Left ventricle myocardium inferior (tissue), 1 donor: ENCODE measurements at regions not wholly inside any gene's neighbourhood (a gene's known extent, or its start where the extent isn't known, plus 50 kb on each side); places are given as distances from the start of the nearest gene placed in this dataset.
"Not testable (repeated sequence)": the region's sequence is repeated elsewhere in the genome, so short reads cannot be mapped to it uniquely, and the experiment has no call there.

Source experiments
- DNase-seq: peaks from one replicate; pipeline ENCODE4 v3.0.0-alpha.2; 2020
- H3K27ac ChIP-seq: fragments of 200-600 bp; replicated peaks from 2 replicates; pipeline ENCODE4 v1.8.0; 2021
- H3K27me3 ChIP-seq: fragments of 200-600 bp; 2 replicates; pipeline ENCODE4 v1.8.0; 2021; ENCODE audit warnings: low read depth
- H3K36me3 ChIP-seq: fragments of 200-600 bp; 2 replicates; pipeline ENCODE4 v1.8.0; 2021
- H3K4me1 ChIP-seq: fragments of 200-600 bp; 2 replicates; pipeline ENCODE4 v1.8.0; 2021
- H3K4me3 ChIP-seq: fragments of 200-600 bp; 2 replicates; pipeline ENCODE4 v1.8.0; 2021; ENCODE audit warnings: mild to moderate bottlenecking, moderate library complexity
- H3K9me3 ChIP-seq: fragments of 200-600 bp; replicated peaks from 2 replicates; pipeline ENCODE4 v1.8.0; 2021
- intact Hi-C: fragments of 100-400 bp; cut with micrococcal nuclease; formaldehyde crosslinking; loops from one replicate; pipeline ENCODE4 v1.11.0; 2022
- TF ChIP-seq, protein P1 (sequence below): fragments of 200-600 bp; IDR thresholded peaks from 2 replicates; pipeline ENCODE4 v1.8.0; 2021; ENCODE audit warnings: antibody characterized with exemption, mild to moderate bottlenecking, borderline replicate concordance
- donor health status: DM: no; HTN: yes; CAD: no; lungs with severe emphysema.

DNA sequence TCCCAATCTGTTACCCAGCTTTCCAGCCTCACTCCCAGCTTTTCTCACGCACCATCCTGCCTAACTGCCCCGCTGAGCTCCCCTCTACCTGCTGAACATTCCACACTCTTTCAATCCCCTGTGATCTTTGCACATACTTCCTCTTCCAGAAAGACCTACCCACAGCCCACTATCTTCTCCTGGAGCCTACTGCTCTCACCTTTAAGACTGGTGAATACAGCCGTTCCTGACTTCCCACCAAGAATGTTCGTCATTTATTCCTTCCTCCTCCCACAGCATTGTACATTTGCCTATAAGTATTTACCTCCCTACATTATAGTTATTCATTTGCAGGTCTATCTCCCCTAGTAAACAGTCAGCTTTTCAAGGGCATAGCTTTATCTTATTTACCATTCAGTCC lies 61.9 kb upstream of the MBOAT1 start:
- Histone ChIP-seq H3K4me1 (no peaks in the 10 kb centered on the region), H3K27me3 (peaks cover 11% of the 10 kb centered on the region), H3K36me3 (no peaks in the 10 kb centered on the region), H3K27ac (no peak overlapping the region), H3K9me3 (no peaks in the 10 kb centered on the region), H3K4me3 (no peak overlapping the region)
- intact Hi-C loops = no loop called here
- TF ChIP-seq, protein P1, sequence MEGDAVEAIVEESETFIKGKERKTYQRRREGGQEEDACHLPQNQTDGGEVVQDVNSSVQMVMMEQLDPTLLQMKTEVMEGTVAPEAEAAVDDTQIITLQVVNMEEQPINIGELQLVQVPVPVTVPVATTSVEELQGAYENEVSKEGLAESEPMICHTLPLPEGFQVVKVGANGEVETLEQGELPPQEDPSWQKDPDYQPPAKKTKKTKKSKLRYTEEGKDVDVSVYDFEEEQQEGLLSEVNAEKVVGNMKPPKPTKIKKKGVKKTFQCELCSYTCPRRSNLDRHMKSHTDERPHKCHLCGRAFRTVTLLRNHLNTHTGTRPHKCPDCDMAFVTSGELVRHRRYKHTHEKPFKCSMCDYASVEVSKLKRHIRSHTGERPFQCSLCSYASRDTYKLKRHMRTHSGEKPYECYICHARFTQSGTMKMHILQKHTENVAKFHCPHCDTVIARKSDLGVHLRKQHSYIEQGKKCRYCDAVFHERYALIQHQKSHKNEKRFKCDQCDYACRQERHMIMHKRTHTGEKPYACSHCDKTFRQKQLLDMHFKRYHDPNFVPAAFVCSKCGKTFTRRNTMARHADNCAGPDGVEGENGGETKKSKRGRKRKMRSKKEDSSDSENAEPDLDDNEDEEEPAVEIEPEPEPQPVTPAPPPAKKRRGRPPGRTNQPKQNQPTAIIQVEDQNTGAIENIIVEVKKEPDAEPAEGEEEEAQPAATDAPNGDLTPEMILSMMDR = no peak
- no peak for DNase-seq

DNA sequence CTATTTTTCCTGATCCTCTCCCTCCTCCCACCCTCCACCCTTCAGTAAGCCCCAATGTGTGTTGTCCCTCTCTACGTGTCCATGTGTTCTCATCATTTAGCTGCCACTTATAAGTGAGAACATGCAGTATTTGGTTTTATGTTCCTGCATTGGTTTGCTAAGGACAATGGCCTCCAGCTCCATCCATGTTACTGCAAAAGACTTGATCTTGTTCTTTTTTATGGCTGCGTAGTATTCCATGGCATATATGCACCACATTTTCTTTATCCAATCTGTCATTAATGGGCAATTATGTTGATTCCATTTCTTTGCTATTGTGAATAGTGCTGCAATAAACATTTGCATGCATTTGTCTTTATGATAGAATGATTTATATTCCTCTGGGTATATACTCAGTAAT lies 63.6 kb upstream of the MBOAT1 start:
- H3K4me1 ChIP-seq, H3K36me3 ChIP-seq, DNase-seq, H3K9me3 ChIP-seq, H3K4me3 ChIP-seq, H3K27ac ChIP-seq, intact Hi-C loops: not testable (repeated sequence)
- peaks cover 11% of the 10 kb centered on the region for H3K27me3 ChIP-seq

DNA sequence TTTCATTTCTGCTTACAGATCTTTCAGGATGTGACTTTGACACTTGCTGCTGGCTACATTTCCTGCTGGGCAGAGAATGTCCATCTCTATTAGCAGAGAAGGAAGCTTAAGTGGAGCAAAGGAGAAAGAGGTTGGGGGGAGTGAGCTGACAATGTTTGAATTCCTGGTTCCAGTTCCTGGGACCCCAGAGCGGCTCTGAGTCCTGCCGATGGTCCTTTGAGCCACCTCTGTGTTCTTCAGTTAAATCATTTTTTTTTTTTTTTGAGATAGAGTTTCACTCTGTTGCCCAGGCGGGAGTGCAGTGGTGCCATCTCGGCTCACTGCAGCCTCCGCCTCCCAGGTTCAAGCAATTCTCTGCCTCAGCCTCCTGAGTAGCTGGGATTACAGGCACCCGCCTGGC lies 65.5 kb upstream of the MBOAT1 start:
- H3K36me3 ChIP-seq, intact Hi-C loops, H3K27ac ChIP-seq, H3K4me3 ChIP-seq, H3K4me1 ChIP-seq, DNase-seq: not testable (repeated sequence)
- peaks cover 13% of the 10 kb centered on the region for H3K9me3 ChIP-seq
- peaks cover 11% of the 10 kb centered on the region for H3K27me3 ChIP-seq

DNA sequence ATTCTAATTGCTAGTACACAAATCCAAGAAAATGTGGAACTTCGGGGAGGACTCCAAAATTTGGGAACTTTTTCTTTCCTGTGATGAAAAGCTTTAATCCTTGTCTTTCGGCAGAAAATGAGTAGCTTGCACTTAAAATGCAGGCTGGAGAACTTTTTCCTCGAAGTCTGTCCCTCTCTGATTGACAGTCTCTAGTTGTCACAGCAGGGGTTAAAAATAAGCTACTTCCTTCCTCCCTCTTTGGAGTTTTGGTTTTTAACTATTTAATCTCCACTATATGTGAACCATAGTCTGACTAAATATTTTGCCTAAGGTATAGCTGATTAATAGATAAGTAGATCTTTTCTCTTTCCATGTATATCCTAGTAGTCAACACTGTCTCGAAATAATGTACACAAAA lies 66.8 kb upstream of the MBOAT1 start:
- H3K9me3 ChIP-seq = peaks cover 23% of the 10 kb centered on the region
- H3K27me3 ChIP-seq = peaks cover 11% of the 10 kb centered on the region
- no peak overlapping the region for H3K4me3 ChIP-seq
- no peak overlapping the region for H3K27ac ChIP-seq
- no peak for DNase-seq
- H3K36me3 ChIP-seq = no peaks in the 10 kb centered on the region
- TF ChIP-seq, protein P1 = no peak
- intact Hi-C loops = no loop called here
- no peaks in the 10 kb centered on the region for H3K4me1 ChIP-seq

DNA sequence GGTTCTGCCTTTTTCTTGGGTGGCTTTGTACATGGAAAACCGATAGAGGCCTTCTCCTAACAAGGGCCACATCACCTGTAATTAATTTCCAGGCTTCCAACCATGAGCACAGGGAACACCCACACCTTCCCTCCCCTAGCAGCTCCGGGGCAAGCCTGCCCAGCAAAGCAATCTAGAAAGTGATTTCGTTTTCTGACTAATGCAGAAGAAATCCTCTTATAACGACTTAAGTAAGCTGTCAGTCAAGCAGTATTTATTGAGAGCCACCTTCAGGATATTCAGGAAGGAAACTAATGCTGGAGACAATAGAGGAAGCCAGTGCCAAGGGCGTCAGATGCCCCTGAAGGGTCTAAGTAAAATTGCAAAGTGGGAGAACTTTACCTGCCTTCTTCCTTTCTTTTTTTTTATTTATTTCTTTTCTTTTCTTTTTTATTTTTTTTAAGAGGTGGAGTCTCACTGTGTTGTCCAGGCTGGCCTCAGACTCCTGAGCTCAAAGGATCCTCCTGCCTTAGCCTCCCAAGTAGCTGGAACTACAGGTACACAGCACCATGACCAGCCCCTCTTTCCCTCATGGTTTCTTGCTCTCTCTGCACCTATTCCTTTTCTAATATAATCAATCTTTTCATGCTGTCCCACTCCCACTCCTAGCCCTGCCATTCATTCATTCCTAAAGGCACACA lies 67.5 kb upstream of the MBOAT1 start:
- intact Hi-C loops = no loop called here
- Histone ChIP-seq H3K4me1 (no peaks in the 10 kb centered on the region), H3K27me3 (peaks cover 11% of the 10 kb centered on the region), H3K9me3 (peaks cover 27% of the 10 kb centered on the region), H3K36me3 (no peaks in the 10 kb centered on the region), H3K27ac (no peak overlapping the region), H3K4me3 (no peak overlapping the region)
- no peak for DNase-seq
- TF ChIP-seq, protein P1 = no peak

DNA sequence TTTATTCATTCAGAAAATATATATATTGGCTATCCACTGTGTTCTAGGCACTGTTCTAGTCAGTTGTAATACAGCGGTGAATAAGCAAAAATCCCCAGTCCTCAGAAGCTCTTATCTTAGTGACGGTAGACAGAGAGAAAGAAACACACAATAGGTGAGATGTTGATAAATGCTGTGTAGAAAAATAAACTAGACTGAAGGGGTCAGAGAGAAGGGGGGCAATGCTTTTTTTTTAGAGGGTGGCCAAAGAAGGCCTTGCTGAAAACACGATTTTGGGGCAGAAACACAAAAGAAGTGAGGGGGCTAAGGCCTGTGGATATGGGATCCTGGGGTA lies 68.0 kb upstream of the MBOAT1 start:
- DNase-seq = no peak
- Histone ChIP-seq H3K9me3 (peaks cover 28% of the 10 kb centered on the region), H3K27ac (no peak overlapping the region), H3K36me3 (no peaks in the 10 kb centered on the region), H3K4me3 (no peak overlapping the region), H3K27me3 (peaks cover 11% of the 10 kb centered on the region), H3K4me1 (no peaks in the 10 kb centered on the region)
- intact Hi-C loops = no loop called here
- TF ChIP-seq, protein P1 = no peak
